Dermis microvascular lymphatic vessel endothelial cell (primary cell): ENCODE measurements at regions not wholly inside any gene's neighbourhood (a gene's known extent, or its start where the extent isn't known, plus 50 kb on each side); places are given as distances from the start of the nearest gene placed in this dataset.
"Not testable (repeated sequence)": the region's sequence is repeated elsewhere in the genome, so short reads cannot be mapped to it uniquely, and the experiment has no call there.

ENCODE experiments used
- DNase-seq, 2 donors: peaks; one replicate each; pipeline versions ENCODE4 v3.0.0 to v3.0.0-alpha.2; 2010; ENCODE audit warnings: low read depth in 2 of 2

GRCh38 chr3:182622241-182622545, 171.1 kb upstream of the ATP11B start:
- DNase-seq = no peak

DNA sequence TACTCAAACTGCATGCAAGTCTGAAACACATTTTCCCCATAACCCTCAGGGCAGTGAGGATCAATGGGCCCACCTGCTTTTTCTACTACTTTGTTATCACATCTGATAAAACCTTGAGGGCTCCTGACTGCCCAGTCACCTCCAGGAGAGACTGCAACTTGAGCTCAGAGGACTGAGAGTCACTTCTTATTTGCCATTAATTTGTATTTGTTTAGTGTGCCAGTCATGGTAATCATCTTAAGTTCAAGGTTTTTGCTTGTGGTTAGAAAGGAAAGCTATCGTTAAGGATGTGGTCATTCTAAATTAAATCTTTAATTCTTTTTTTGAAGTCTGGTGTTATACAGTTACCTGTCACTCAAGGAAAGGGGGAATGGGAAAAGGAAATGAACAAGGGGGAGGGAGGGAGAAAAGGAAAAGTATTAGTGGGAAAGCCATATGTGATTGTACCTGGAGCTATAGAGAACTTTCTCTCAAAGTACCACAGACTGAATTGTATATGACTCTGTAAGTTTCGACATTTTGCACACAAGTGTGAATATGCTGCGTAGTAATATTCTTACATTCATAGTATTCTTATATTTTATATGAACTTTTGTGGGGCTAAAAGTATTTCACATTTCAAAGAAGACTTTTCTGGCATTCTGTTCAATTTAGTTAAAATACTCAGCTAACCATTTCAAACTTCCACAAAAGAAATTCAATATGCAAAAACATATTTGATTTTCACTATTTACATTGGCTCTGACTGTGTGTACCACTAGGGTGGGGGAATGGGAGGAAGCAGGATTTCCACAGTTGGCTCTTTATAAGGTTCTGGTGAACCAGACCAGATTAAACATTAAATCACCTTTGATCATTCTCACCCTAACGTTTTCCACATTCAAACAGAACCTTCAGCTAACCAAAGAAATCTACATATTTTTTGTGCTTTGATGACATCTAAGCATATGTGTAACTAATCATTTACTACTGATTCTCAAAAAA, 166.5 kb upstream of the ATP11B start:
- no peak for DNase-seq

- no peak for DNase-seq
These were observed 164.8 kb upstream of the ATP11B start for GRCh38 chr3:182628531-182628930.

GRCh38 chr3:182629521-182629920, 163.8 kb upstream of the ATP11B start:
- no peak for DNase-seq

DNA sequence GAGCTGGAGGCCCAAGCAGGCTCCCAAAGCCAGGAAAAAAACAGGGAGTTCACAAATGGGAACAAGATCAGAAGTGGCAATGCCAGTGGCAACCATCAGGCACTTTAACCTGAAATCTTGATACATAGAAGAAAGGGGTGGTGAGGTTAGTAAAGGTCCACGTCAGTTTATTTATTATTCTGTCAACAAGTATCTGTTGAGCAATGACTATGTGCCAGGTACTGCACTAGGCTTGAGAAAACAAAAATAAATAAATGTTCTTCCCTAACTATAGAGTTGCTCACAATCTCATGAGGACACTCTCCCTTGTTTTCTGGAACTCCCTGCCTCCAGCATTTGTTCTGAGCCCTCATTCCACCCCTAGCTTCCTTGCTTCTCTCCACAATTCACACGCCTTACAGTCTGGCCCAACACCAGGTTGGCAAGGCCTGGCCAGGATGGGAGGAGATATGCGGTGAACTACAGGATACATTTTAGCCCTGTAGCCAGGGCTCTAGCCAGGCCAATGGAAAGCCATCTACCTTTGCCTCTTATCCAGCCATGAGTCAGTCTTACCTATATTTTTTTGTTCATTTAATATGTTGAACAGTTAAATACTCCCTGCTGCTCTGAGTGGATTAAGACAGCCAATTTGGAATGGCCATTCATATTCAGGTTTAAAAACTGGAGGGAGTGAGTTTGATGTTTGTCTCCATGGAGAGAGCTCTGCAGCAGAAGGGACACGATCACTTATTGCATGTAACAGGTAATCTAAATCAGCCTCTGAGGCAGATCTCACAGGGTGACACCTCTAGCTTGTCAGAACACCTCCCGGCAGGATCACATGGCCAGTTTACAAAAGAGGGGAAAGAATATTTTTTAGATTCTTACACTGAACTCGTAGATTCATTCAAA, 161.9 kb upstream of the ATP11B start:
- no peak for DNase-seq

DNA sequence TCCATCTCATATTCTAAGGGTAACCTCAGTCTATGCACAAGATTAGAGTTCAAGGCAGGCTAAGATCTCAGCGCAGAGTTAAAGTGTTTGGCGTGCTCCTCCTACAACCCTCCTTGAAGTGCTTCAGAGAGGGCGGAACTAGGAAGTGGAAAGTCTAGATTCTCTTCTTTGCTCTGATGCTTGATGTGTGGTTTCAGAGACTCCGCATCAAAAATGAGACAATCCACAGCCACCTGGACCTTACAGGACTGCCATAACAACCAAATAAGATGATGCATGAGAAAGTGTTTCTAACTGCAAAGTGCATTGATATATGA, 161.3 kb upstream of the ATP11B start:
- no peak for DNase-seq

DNA sequence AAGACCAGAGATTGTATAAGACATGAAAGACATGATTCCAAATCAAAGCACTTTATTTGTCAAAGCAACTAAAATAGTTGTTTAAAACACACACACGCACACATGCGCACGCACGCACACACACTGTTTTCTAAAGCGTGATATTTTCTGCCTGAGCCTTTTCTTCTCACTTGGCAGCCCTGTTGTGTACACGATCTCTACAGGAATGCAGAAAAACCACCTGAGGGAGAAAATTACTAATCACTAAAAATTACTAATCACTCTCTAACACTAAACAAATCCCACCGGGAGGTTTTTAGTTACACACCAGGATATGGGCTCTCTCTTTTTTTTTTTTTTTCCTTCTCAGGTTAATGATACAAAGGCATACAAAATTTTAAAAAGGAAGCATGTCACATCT, 160.1 kb upstream of the ATP11B start:
- no peak for DNase-seq

- DNase-seq = no peak
These were observed 156.7 kb upstream of the ATP11B start for GRCh38 chr3:182636646-182637045.

GRCh38 chr3:182637350-182638110, 155.8 kb upstream of the ATP11B start:
- DNase-seq = no peak

DNA sequence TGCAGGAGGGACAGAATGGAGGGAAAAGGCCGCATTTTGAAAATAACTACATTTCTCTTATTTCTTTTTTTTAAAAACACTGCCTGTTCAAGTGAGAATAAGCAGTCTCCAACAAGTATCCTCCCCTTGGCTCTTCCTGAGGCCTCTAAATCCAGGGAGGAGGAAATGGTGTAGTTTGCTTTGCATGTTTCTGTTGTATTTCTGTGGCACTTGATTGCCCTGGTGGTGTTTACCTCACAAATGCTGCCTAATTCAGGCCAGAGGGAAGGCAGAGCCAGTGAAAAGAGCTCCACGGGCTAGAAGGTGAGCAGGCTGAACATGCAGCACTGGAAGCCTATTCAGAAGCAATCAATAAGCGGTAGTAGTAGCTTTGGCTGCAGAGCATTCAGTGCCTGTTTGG, 149.3 kb upstream of the ATP11B start:
- no peak for DNase-seq

DNA sequence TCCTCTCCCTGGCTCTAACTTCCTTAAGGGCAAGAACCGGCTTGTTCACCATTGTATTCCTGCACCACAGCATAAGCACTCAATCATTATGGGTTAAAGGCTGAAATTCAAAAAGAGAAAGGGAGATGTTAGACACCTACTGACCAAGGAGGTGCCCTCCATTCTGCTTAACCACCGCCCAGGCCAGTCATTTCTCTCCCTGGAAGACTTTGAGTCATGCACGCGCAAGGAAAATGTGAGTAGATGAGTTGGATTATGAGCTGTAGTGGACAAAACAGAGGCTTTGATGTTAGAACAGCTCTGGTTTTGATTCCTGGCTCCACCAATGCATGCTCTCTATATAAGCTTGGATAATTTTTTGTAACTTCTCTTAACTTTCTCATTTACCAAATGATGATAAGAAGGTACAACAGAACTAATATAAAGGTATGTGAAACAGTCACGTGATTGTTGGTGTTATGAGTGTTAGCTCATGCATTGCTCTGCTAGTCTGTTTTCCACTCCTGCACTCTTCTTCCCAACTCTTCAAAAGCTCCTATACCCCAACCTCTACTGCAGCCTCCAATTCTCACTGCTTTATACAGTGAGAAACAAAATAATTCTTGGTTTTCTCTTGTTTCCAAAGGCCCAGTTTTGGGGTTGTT, 148.4 kb upstream of the ATP11B start:
- no peak for DNase-seq

- DNase-seq = no peak
These were observed 142.7 kb upstream of the ATP11B start for GRCh38 chr3:182650568-182651128.

DNA sequence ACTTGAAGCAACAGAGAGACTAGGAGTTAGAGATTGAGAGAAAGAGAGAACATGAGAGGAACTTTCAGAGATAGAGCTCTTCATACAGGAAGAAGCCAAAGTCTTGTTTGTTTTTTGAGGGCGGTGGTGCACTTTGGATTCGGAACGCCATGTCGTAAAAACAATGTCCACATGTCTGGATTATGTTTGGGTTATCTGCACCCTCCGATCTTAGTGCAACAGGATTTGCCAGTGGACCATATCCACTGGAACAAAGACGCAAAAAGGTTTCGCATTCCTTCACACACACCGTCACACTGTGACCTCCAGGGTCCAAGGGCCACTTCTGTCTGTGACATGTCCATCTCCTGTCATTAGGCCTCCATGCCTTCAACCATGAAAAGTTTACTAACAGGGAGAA, 141.8 kb upstream of the ATP11B start:
- no peak for DNase-seq

GRCh38 chr3:182653065-182653464, 140.2 kb upstream of the ATP11B start:
- not testable (repeated sequence) for DNase-seq

DNA sequence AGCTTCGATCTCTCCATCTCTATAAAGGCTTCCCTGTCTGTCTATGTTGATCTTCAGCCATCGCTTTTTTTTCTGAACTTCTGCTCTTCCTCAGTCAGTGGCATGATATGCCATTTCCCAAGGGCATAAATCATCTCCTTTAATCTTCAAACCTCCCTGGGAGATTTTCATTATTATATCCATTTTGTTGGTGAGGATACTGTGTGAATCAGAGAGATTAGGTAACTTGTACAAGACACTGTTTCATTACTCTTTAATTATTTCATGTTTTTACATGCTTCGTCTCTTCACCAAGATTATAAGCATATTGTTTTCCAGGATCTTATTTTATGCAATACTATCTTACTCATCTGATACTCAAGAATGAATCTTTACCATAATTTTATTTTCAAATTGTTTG, 124.8 kb upstream of the ATP11B start:
- no peak for DNase-seq

GRCh38 chr3:182668974-182669373, 124.3 kb upstream of the ATP11B start:
- DNase-seq = no peak

DNA sequence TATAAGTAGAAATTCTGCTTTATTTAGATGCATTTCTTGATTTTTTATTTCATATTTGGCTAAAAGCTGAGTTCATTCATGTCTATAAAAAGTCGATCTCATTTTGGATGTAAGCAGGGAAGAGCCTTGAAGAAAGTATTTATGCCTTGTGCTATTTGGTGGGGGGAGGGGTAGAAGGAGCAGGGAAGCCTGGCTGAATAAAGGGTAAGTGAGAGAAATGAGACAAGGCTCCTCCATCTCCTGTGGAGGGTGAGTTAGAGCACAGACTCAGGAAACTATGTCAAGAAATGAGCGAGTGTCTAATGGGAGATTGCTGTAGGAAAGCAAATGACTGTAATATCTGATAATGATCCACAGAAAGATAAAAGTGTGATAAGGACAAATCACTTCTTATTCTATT, 121.8 kb upstream of the ATP11B start:
- no peak for DNase-seq

DNA sequence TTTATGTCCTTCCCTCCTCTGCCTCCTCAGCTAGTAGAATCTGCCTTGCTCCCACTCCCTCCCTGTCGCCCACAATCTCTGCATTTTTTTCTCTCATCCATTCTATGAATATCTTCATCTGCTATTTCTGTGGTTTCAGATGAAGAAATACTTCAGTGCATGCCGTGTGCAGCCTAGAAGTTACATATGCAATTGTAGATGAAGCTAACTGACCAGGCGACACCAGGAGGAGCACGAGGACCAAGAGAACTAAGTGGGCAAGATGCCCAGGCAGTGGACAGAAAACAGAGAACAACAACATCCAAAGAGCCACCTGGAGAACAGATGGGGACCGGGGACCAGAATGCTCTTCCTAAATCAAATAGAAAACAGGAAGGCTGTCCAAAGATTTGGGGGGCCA, 121.4 kb upstream of the ATP11B start:
- no peak for DNase-seq

DNA sequence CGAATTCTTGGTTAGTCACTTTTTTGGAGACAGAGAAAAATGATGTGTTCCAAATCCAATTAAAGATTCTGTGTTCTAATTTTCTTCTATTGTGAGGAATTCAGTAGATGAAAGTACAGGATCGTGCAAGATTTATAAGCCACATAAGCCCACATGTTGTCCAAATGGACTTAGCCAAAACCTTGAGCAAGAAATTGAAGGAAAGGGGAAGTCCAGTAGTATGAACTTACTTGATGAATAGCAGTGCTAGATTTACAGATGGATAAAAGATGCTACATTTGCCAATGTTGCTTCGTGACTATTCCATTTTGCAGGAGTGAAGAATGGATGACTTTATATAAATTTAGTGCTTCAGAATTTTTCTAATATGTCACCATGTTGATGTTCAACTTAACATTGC, 120.0 kb upstream of the ATP11B start:
- no peak for DNase-seq

DNA sequence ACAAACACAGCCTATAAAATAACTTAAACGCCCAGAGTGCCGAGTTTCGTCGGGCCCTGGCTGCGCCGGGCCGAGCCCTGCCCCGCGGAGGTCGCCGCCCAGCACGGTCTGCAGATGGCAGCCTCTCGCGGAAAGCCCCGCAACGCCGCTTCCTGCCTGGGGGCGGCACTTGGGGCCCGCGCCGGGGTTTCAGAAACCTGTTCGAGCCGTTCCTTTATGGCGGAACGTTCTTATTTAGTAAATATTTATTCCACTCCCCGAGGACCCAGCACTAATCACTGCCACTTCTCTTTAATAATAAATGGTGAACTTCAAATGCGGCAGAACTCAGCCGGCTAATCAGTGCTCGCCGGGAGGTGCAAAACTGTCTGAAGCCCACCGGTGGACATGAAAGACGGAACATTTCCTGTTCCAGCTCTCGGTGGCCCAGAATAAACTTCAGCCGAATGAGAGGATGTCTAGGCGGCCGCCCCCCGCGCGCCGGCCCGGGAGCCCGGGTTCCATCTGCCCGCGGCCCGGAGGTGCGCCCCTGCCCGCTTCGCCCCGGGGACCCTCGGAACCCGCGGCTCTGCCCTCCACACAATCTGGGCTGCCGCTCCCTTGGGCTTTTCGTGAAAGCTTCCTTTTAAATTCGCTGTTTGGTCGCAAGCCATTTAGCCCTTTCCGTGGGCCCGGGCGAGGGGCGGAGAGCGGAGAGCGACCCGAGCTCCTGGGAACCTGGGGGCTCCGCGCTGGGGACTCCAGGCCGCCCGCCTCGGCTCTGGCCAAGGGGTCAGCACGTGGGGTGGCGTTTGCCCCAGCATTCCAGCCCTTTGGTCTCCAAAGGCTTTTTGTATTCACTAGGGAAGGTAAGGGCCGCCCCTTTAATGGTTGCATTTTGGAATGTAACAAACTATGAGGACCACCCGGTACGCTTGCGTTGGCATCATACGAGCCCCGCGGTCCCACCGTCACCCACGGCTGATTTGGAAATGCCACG, 110.8 kb upstream of the ATP11B start:
- DNase-seq = peak in 1 of 2 donors; percentile 47
